Fibroblast of lung (primary cell): ENCODE measurements at regions not wholly inside any gene's neighbourhood (a gene's known extent, or its start where the extent isn't known, plus 50 kb on each side); places are given as distances from the start of the nearest gene placed in this dataset.
"Not testable (repeated sequence)": the region's sequence is repeated elsewhere in the genome, so short reads cannot be mapped to it uniquely, and the experiment has no call there.

ENCODE experiments used
- DNase-seq, 2 donors: peaks; one replicate each; pipeline versions ENCODE4 v3.0.0 to v3.0.0-alpha.2; 2010; ENCODE audit warnings: low read depth in 2 of 2
- H2AFZ ChIP-seq: 2 replicates; pipeline ENCODE4 v1.5.1; 2012; ENCODE audit warnings: low read length, control low read depth, inconsistent platforms
- H3K27ac ChIP-seq: 2 replicates; pipeline ENCODE4 v1.5.1; 2011; ENCODE audit warnings: low read length, control low read depth; ENCODE audit not compliant: insufficient read depth
- H3K27me3 ChIP-seq: 2 replicates; pipeline ENCODE4 v1.5.1; 2011; ENCODE audit warnings: mild to moderate bottlenecking, low read length; ENCODE audit not compliant: control insufficient read depth, insufficient read depth
- H3K36me3 ChIP-seq: 2 replicates; pipeline ENCODE4 v1.5.1; 2011; ENCODE audit warnings: low read length; ENCODE audit not compliant: control insufficient read depth, insufficient read depth
- H3K4me1 ChIP-seq: 2 replicates; pipeline ENCODE4 v1.5.1; 2011; ENCODE audit warnings: low read length; ENCODE audit not compliant: control insufficient read depth, insufficient read depth; ENCODE audit errors: extremely low read depth
- H3K4me2 ChIP-seq: 2 replicates; pipeline ENCODE4 v1.5.1; 2011; ENCODE audit warnings: low read length, control low read depth; ENCODE audit not compliant: insufficient read depth; ENCODE audit errors: extremely low read depth
- H3K4me3 ChIP-seq, 4 experiments: fragments of 200-600 bp in 1 of 4; sonication (generic) in 1 of 4; replicated peaks in 1 of 4; 2 replicates each; pipeline ENCODE4 v1.5.1; 2011 to 2016; ENCODE audit warnings: low read length in 4 of 4, low read depth in 3 of 4, mild to moderate bottlenecking in 3 of 4, control low read depth in 2 of 4, inconsistent platforms in 1 of 4, mixed read lengths in 1 of 4; ENCODE audit not compliant: insufficient read depth in 1 of 4; ENCODE audit errors: control extremely low read depth in 1 of 4
- H3K79me2 ChIP-seq: 2 replicates; pipeline ENCODE4 v1.5.1; 2012; ENCODE audit warnings: mild to moderate bottlenecking, low read length, inconsistent platforms; ENCODE audit not compliant: control insufficient read depth, insufficient read depth
- H3K9ac ChIP-seq: 2 replicates; pipeline ENCODE4 v1.5.1; 2011; ENCODE audit warnings: mild to moderate bottlenecking, low read length, control low read depth; ENCODE audit not compliant: insufficient read depth
- H3K9me3 ChIP-seq: 2 replicates; pipeline ENCODE4 v1.5.1; 2012; ENCODE audit warnings: low read depth, low read length; ENCODE audit not compliant: control insufficient read depth, insufficient read depth
- H4K20me1 ChIP-seq: 2 replicates; pipeline ENCODE4 v1.5.1; 2011; ENCODE audit warnings: low read length; ENCODE audit not compliant: control insufficient read depth, insufficient read depth; ENCODE audit errors: extremely low read depth
- EZH2 ChIP-seq: IDR thresholded peaks from 2 replicates; pipeline ENCODE4 v1.5.1; 2012; ENCODE audit warnings: low read length, control low read depth, mild to moderate bottlenecking; ENCODE audit errors: missing control alignments
- TF ChIP-seq, protein P1 (sequence below), 2 donors: IDR thresholded peaks in 1 of 2; conservative IDR thresholded peaks in 1 of 2; 1 replicate in 1 of 2; 2 replicates in 1 of 2; pipeline ENCODE4 v1.5.1; 2011 to 2012; ENCODE audit warnings: low read length in 2 of 2, control low read depth in 1 of 2, inconsistent platforms in 1 of 2, low read depth in 1 of 2, mild to moderate bottlenecking in 1 of 2

DNA sequence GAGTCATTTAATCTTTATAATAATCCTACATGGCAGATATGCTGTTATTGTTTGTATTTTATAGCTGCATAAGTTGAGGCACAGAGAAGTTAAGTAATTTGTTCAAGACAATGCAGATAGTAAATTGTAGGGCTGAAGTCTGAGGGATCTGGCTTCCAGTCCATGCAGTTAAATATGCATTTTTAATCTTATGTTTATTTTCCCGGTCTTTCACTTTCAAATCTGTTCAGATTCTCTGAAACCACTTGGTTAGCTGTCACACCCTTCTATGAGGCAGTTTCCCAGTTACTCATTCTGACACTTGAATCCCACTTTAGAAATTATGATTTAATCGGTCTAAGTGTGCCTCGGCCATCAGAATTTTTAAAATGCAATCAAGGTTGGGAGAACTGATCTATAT lies 315.0 kb downstream of the NSUN3 start:
- H3K36me3 ChIP-seq, H3K4me2 ChIP-seq, H3K9me3 ChIP-seq, H4K20me1 ChIP-seq, H2AFZ ChIP-seq, H3K9ac ChIP-seq, H3K4me3 ChIP-seq, H3K79me2 ChIP-seq, H3K27me3 ChIP-seq, H3K4me1 ChIP-seq, DNase-seq, H3K27ac ChIP-seq: not testable (repeated sequence)

DNA sequence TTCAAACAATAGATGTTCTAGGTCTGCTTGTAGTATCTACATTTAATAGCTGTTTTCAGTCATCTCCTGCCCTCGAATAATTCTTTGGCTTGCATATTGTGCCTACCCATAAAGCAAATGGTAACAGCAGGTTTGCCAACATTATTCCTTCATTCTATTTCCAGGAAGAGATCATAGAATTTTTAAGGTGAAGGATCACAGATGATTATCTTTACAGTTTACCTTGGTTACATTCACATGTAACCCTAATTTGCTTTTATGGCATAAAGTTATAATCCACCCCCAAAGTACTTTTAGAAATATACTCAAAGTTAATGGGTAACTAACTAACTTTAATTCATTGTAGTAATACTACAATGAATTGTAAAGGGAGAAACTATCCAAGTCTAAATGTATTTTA lies 315.5 kb downstream of the NSUN3 start:
- TF ChIP-seq, protein P1, sequence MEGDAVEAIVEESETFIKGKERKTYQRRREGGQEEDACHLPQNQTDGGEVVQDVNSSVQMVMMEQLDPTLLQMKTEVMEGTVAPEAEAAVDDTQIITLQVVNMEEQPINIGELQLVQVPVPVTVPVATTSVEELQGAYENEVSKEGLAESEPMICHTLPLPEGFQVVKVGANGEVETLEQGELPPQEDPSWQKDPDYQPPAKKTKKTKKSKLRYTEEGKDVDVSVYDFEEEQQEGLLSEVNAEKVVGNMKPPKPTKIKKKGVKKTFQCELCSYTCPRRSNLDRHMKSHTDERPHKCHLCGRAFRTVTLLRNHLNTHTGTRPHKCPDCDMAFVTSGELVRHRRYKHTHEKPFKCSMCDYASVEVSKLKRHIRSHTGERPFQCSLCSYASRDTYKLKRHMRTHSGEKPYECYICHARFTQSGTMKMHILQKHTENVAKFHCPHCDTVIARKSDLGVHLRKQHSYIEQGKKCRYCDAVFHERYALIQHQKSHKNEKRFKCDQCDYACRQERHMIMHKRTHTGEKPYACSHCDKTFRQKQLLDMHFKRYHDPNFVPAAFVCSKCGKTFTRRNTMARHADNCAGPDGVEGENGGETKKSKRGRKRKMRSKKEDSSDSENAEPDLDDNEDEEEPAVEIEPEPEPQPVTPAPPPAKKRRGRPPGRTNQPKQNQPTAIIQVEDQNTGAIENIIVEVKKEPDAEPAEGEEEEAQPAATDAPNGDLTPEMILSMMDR (conservative IDR thresholded peaks at IDR 0.05 in 1 of 2, IDR thresholded peaks at IDR 0.05 in 1 of 2; ENCODE audit: low read depth in 1 of 2, low read length in 2 of 2) = no peak
- no peak for TF ChIP-seq EZH2

DNA sequence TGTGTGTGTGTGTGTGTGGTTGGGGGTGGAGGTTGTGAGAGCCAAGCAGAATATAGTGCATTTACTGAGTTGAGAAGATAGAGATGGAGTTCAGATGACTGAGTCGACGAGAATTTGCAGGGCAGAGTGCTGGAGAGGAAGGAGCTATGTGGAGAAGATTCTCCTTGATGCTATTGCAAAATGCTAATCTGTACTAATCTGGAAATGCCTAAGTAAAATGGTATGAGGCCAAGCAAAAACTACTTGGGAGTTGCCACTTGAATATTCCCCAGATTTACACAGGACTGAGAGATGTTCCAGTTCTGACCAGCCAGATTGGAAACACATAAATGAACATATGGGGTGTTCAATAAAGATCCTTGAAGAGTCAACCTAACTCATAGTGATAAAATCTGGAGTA lies 316.4 kb downstream of the NSUN3 start:
- H4K20me1 ChIP-seq = no peaks in the 10 kb centered on the region
- no peaks in the 10 kb centered on the region for H3K9me3 ChIP-seq
- no peaks in the 10 kb centered on the region for H3K36me3 ChIP-seq
- no peak overlapping the region for H2AFZ ChIP-seq
- no peak overlapping the region for H3K9ac ChIP-seq
- no peak overlapping the region for H3K4me3 ChIP-seq
- H3K79me2 ChIP-seq = no peaks in the 10 kb centered on the region
- DNase-seq = no peak
- H3K27ac ChIP-seq = no peak overlapping the region
- H3K27me3 ChIP-seq = no peaks in the 10 kb centered on the region
- no peaks in the 10 kb centered on the region for H3K4me1 ChIP-seq
- TF ChIP-seq EZH2 = no peak
- TF ChIP-seq, protein P1 (conservative IDR thresholded peaks at IDR 0.05 in 1 of 2, IDR thresholded peaks at IDR 0.05 in 1 of 2; ENCODE audit: low read depth in 1 of 2, low read length in 2 of 2) = no peak
- no peak overlapping the region for H3K4me2 ChIP-seq

More for the DNA sequence above, 315.5 kb downstream of the NSUN3 start:
- no peaks in the 10 kb centered on the region for H3K9me3 ChIP-seq
- no peaks in the 10 kb centered on the region for H4K20me1 ChIP-seq
- no peak overlapping the region for H3K4me2 ChIP-seq
- no peak overlapping the region for H3K9ac ChIP-seq
- H3K79me2 ChIP-seq = no peaks in the 10 kb centered on the region
- H3K27me3 ChIP-seq = no peaks in the 10 kb centered on the region
- no peak overlapping the region for H3K4me3 ChIP-seq
- H3K36me3 ChIP-seq = no peaks in the 10 kb centered on the region
- no peak overlapping the region for H3K27ac ChIP-seq
- no peak for DNase-seq
- no peak overlapping the region for H2AFZ ChIP-seq
- no peaks in the 10 kb centered on the region for H3K4me1 ChIP-seq
